ENCODE measurements at regions not wholly inside any gene's neighbourhood (a gene's known extent, or its start where the extent isn't known, plus 50 kb on each side); places are given as distances from the start of the nearest gene placed in this dataset.
"Not testable (repeated sequence)": the region's sequence is repeated elsewhere in the genome, so short reads cannot be mapped to it uniquely, and the experiment has no call there.

GRCh38 chr11:70891844-70892380, 360.5 kb downstream of the SHANK2 start:
- CTCF ChIA-PET: no interaction called here
- POLR2A ChIA-PET: no interaction called here

- CTCF ChIA-PET: interaction anchor here (0.6 kb wide), 1 partner anchor 1178 kb away, joined by 3 read pairs; no protein-coding TSS in a partner anchor
- POLR2A ChIA-PET: no interaction called here
These were observed 359.5 kb downstream of the SHANK2 start for GRCh38 chr11:70892889-70893288.

GRCh38 chr11:70894566-70895365, 357.6 kb downstream of the SHANK2 start:
- POLR2A ChIA-PET: no interaction called here
- CTCF ChIA-PET: no interaction called here

GRCh38 chr11:70895366-70895670, 357.1 kb downstream of the SHANK2 start:
- ChIA-PET POLR2A (no interaction called here), CTCF (no interaction called here)

- POLR2A ChIA-PET: no interaction called here
- CTCF ChIA-PET: no interaction called here
These were observed 354.9 kb downstream of the SHANK2 start for GRCh38 chr11:70897429-70897828.

GRCh38 chr11:70899616-70900015, 352.8 kb downstream of the SHANK2 start:
- ChIA-PET CTCF (no interaction called here), POLR2A (no interaction called here)

GRCh38 chr11:70900540-70900939, 351.8 kb downstream of the SHANK2 start:
- ChIA-PET POLR2A (no interaction called here), CTCF (no interaction called here)

GRCh38 chr11:70901951-70902521, 350.3 kb downstream of the SHANK2 start:
- CTCF ChIA-PET: no interaction called here
- POLR2A ChIA-PET: no interaction called here

GRCh38 chr11:70903229-70903628, 349.1 kb downstream of the SHANK2 start:
- POLR2A ChIA-PET, CTCF ChIA-PET: not testable (repeated sequence)

GRCh38 chr11:70906101-70906500, 346.3 kb downstream of the SHANK2 start:
- POLR2A ChIA-PET: no interaction called here

GRCh38 chr11:70908223-70908622, 344.2 kb downstream of the SHANK2 start:
- ChIA-PET CTCF (no interaction called here), POLR2A (no interaction called here)

More at GRCh38 chr11:70906101-70906500, 346.3 kb downstream of the SHANK2 start:
- CTCF ChIA-PET: no interaction called here

GRCh38 chr11:70910835-70911234, 341.5 kb downstream of the SHANK2 start:
- ChIA-PET POLR2A (no interaction called here), CTCF (no interaction called here)

GRCh38 chr11:70912226-70912840, 340.0 kb downstream of the SHANK2 start:
- POLR2A ChIA-PET: no interaction called here
- CTCF ChIA-PET: no interaction called here

GRCh38 chr11:70913715-70914231, 338.6 kb downstream of the SHANK2 start:
- CTCF ChIA-PET: no interaction called here

GRCh38 chr11:70914496-70914895, 337.9 kb downstream of the SHANK2 start:
- ChIA-PET POLR2A (no interaction called here), CTCF (no interaction called here)

More at GRCh38 chr11:70913715-70914231, 338.6 kb downstream of the SHANK2 start:
- POLR2A ChIA-PET: no interaction called here

GRCh38 chr11:70915158-70915985, 337.0 kb downstream of the SHANK2 start:
- ChIA-PET CTCF (no interaction called here), POLR2A (no interaction called here)

GRCh38 chr11:70916351-70916750, 336.0 kb downstream of the SHANK2 start:
- POLR2A ChIA-PET: no interaction called here
- CTCF ChIA-PET: no interaction called here

GRCh38 chr11:70918242-70918641, 334.1 kb downstream of the SHANK2 start:
- ChIA-PET CTCF (no interaction called here), POLR2A (no interaction called here)

- POLR2A ChIA-PET: no interaction called here
These were observed 330.6 kb downstream of the SHANK2 start for GRCh38 chr11:70921804-70922203.

GRCh38 chr11:70924108-70924507, 328.3 kb downstream of the SHANK2 start:
- ChIA-PET CTCF (no interaction called here), POLR2A (no interaction called here)

More at GRCh38 chr11:70921804-70922203, 330.6 kb downstream of the SHANK2 start:
- CTCF ChIA-PET: no interaction called here
